GM18499 (cell line): ENCODE measurements at regions not wholly inside any gene's neighbourhood (a gene's known extent, or its start where the extent isn't known, plus 50 kb on each side); places are given as distances from the start of the nearest gene placed in this dataset.
"Not testable (repeated sequence)": the region's sequence is repeated elsewhere in the genome, so short reads cannot be mapped to it uniquely, and the experiment has no call there.

ENCODE experiments used
- ATAC-seq: cut with Tn5 transposase; IDR thresholded peaks from one replicate; pipeline ENCODE4 v1.9.1; 2021; ENCODE audit warnings: moderate number of reproducible peaks; ENCODE audit not compliant: insufficient read depth, unreplicated experiment

GRCh38 chr3:88282528-88283241 is 132.9 kb downstream of the C3orf38 start:
- ATAC-seq = no peak

- no peak for ATAC-seq
Measured at GRCh38 chr3:88283242-88283592, 133.5 kb downstream of the C3orf38 start.

- no peak for ATAC-seq
Measured at GRCh38 chr3:88291486-88291885, 141.7 kb downstream of the C3orf38 start.

GRCh38 chr3:88298189-88298588 is 148.4 kb downstream of the C3orf38 start:
- ATAC-seq = no peak

- no peak for ATAC-seq
Measured at GRCh38 chr3:88301273-88301995, 151.7 kb downstream of the C3orf38 start.

- no peak for ATAC-seq
Measured at GRCh38 chr3:88301996-88302393, 152.2 kb downstream of the C3orf38 start.

- not testable (repeated sequence) for ATAC-seq
Measured at GRCh38 chr3:88303331-88303904, 153.7 kb downstream of the C3orf38 start.

- no peak for ATAC-seq
Measured at GRCh38 chr3:88307666-88308065, 157.9 kb downstream of the C3orf38 start.

- no peak for ATAC-seq
Measured at GRCh38 chr3:88311826-88312225, 162.1 kb downstream of the C3orf38 start.

- no peak for ATAC-seq
Measured at GRCh38 chr3:88312256-88312655, 162.5 kb downstream of the C3orf38 start.

- no peak for ATAC-seq
Measured at GRCh38 chr3:88318067-88318466, 168.3 kb downstream of the C3orf38 start.

GRCh38 chr3:88321363-88322050 is 171.7 kb downstream of the C3orf38 start:
- no peak for ATAC-seq

GRCh38 chr3:88324788-88325187 is 175.0 kb downstream of the C3orf38 start:
- no peak for ATAC-seq

- ATAC-seq = no peak
Measured at GRCh38 chr3:88334187-88334868, 184.6 kb downstream of the C3orf38 start.

GRCh38 chr3:88336894-88337293 is 187.1 kb downstream of the C3orf38 start:
- ATAC-seq = no peak

- ATAC-seq = no peak
Measured at GRCh38 chr3:88343264-88343663, 193.5 kb downstream of the C3orf38 start.

GRCh38 chr3:88346643-88347042 is 196.9 kb downstream of the C3orf38 start:
- no peak for ATAC-seq

- ATAC-seq = no peak
Measured at GRCh38 chr3:88362428-88362827, 212.7 kb downstream of the C3orf38 start.

GRCh38 chr3:88364926-88365325 is 215.2 kb downstream of the C3orf38 start:
- ATAC-seq = no peak

- ATAC-seq = no peak
Measured at GRCh38 chr3:88369337-88369736, 219.6 kb downstream of the C3orf38 start.
